Astrocyte (in vitro differentiated cells and primary cell): ENCODE measurements at regions not wholly inside any gene's neighbourhood (a gene's known extent, or its start where the extent isn't known, plus 50 kb on each side); places are given as distances from the start of the nearest gene placed in this dataset.

Experiments used
- CTCF ChIP-seq: IDR thresholded peaks from 2 replicates; pipeline ENCODE4 v1.5.1; 2011; ENCODE audit warnings: low read depth, mild to moderate bottlenecking, inconsistent platforms, low read length, moderate library complexity; ENCODE audit not compliant: insufficient read depth
- EZH2 ChIP-seq: IDR thresholded peaks from 2 replicates; pipeline ENCODE4 v1.6.1; 2012; ENCODE audit warnings: mild to moderate bottlenecking, low read length, inconsistent platforms; ENCODE audit not compliant: insufficient read depth

GRCh38 chr3:29195056-29195455 is 85.8 kb upstream of the RBMS3 start:
- no peak for TF ChIP-seq EZH2
- TF ChIP-seq CTCF, result no peak
